ENCODE measurements at regions not wholly inside any gene's neighbourhood (a gene's known extent, or its start where the extent isn't known, plus 50 kb on each side); places are given as distances from the start of the nearest gene placed in this dataset.
"Not testable (repeated sequence)": the region's sequence is repeated elsewhere in the genome, so short reads cannot be mapped to it uniquely, and the experiment has no call there.

GRCh38 chr11:97087419-97087818 is 697.6 kb downstream of the JRKL start:
- H3K4me3 Mint-ChIP-seq: no peak overlapping the region
- H3K9me3 Mint-ChIP-seq: peaks cover 0 to 4% of the 10 kb centered on the region in 2 donors
- ATAC-seq (replicated peaks) (no peak), DNase-seq (no peak)
- no peaks in the 10 kb centered on the region for H3K27me3 Mint-ChIP-seq
- no peaks in the 10 kb centered on the region for H3K36me3 Mint-ChIP-seq
- H3K27ac Mint-ChIP-seq: no peak overlapping the region
- H3K4me1 Mint-ChIP-seq: no peaks in the 10 kb centered on the region

- no peak for DNase-seq
- no peak overlapping the region for H3K27ac Mint-ChIP-seq
- H3K4me3 Mint-ChIP-seq: no peak overlapping the region
- H3K4me1 Mint-ChIP-seq: no peaks in the 10 kb centered on the region
- no peaks in the 10 kb centered on the region for H3K36me3 Mint-ChIP-seq
- H3K9me3 Mint-ChIP-seq: peaks cover 0 to 2% of the 10 kb centered on the region in 2 donors
- no peak for ATAC-seq (replicated peaks)
- no peaks in the 10 kb centered on the region for H3K27me3 Mint-ChIP-seq
Measured at GRCh38 chr11:97092823-97093222, 703.0 kb downstream of the JRKL start.

GRCh38 chr11:97102180-97102579 is 712.4 kb downstream of the JRKL start:
- H3K4me3 Mint-ChIP-seq; H3K27ac Mint-ChIP-seq; DNase-seq; H3K27me3 Mint-ChIP-seq; H3K4me1 Mint-ChIP-seq; H3K36me3 Mint-ChIP-seq; ATAC-seq (replicated peaks): not testable (repeated sequence)
- H3K9me3 Mint-ChIP-seq: peaks cover 10 to 12% of the 10 kb centered on the region in 2 donors

- Mint-ChIP-seq H3K36me3 (no peaks in the 10 kb centered on the region), H3K9me3 (peaks cover 3 to 7% of the 10 kb centered on the region in 2 donors), H3K4me3 (no peak overlapping the region), H3K27ac (no peak overlapping the region), H3K27me3 (no peaks in the 10 kb centered on the region), H3K4me1 (no peaks in the 10 kb centered on the region)
- no peak for ATAC-seq (replicated peaks)
- no peak for DNase-seq
Measured at GRCh38 chr11:97107604-97108003, 717.8 kb downstream of the JRKL start.

GRCh38 chr11:97109078-97109477 is 719.3 kb downstream of the JRKL start:
- H3K9me3 Mint-ChIP-seq: peaks cover 0 to 1% of the 10 kb centered on the region in 2 donors
- H3K27me3 Mint-ChIP-seq: no peaks in the 10 kb centered on the region
- no peaks in the 10 kb centered on the region for H3K4me1 Mint-ChIP-seq
- DNase-seq (no peak), ATAC-seq (replicated peaks) (no peak)
- no peaks in the 10 kb centered on the region for H3K36me3 Mint-ChIP-seq
- no peak overlapping the region for H3K27ac Mint-ChIP-seq
- no peak overlapping the region for H3K4me3 Mint-ChIP-seq

- peaks cover 0 to 1% of the 10 kb centered on the region in 2 donors for H3K9me3 Mint-ChIP-seq
- H3K4me1 Mint-ChIP-seq: no peaks in the 10 kb centered on the region
- H3K27ac Mint-ChIP-seq: no peak overlapping the region
- ATAC-seq (replicated peaks) (no peak), DNase-seq (no peak)
- no peaks in the 10 kb centered on the region for H3K36me3 Mint-ChIP-seq
- no peaks in the 10 kb centered on the region for H3K27me3 Mint-ChIP-seq
- no peak overlapping the region for H3K4me3 Mint-ChIP-seq
Measured at GRCh38 chr11:97110376-97110775, 720.6 kb downstream of the JRKL start.

GRCh38 chr11:97111559-97111958 is 721.7 kb downstream of the JRKL start:
- no peak for ATAC-seq (replicated peaks)
- Mint-ChIP-seq H3K36me3 (no peaks in the 10 kb centered on the region), H3K4me1 (no peaks in the 10 kb centered on the region), H3K27me3 (no peaks in the 10 kb centered on the region), H3K4me3 (no peak overlapping the region), H3K9me3 (peaks cover 0 to 1% of the 10 kb centered on the region in 2 donors), H3K27ac (no peak overlapping the region)
- DNase-seq: no peak

GRCh38 chr11:97118614-97119200 is 728.9 kb downstream of the JRKL start:
- H3K4me3 Mint-ChIP-seq: no peak overlapping the region
- DNase-seq (no peak), ATAC-seq (replicated peaks) (no peak)
- no peaks in the 10 kb centered on the region for H3K4me1 Mint-ChIP-seq
- H3K27ac Mint-ChIP-seq: no peak overlapping the region
- H3K36me3 Mint-ChIP-seq: no peaks in the 10 kb centered on the region
- no peaks in the 10 kb centered on the region for H3K27me3 Mint-ChIP-seq
- no peaks in the 10 kb centered on the region for H3K9me3 Mint-ChIP-seq

GRCh38 chr11:97123237-97123636 is 733.4 kb downstream of the JRKL start:
- no peaks in the 10 kb centered on the region for H3K4me1 Mint-ChIP-seq
- H3K27me3 Mint-ChIP-seq: no peaks in the 10 kb centered on the region
- ATAC-seq (replicated peaks): no peak
- no peaks in the 10 kb centered on the region for H3K36me3 Mint-ChIP-seq
- no peak overlapping the region for H3K4me3 Mint-ChIP-seq
- peaks cover 0 to 4% of the 10 kb centered on the region in 2 donors for H3K9me3 Mint-ChIP-seq
- no peak for DNase-seq
- no peak overlapping the region for H3K27ac Mint-ChIP-seq

GRCh38 chr11:97136067-97136466 is 746.3 kb downstream of the JRKL start:
- no peaks in the 10 kb centered on the region for H3K27me3 Mint-ChIP-seq
- DNase-seq: no peak
- no peaks in the 10 kb centered on the region for H3K4me1 Mint-ChIP-seq
- H3K4me3 Mint-ChIP-seq: no peak overlapping the region
- peaks cover 16 to 26% of the 10 kb centered on the region in 2 donors for H3K9me3 Mint-ChIP-seq
- ATAC-seq (replicated peaks): no peak
- H3K27ac Mint-ChIP-seq: no peak overlapping the region
- H3K36me3 Mint-ChIP-seq: no peaks in the 10 kb centered on the region

GRCh38 chr11:97140885-97141494 is 751.2 kb downstream of the JRKL start:
- Mint-ChIP-seq H3K27me3 (no peaks in the 10 kb centered on the region), H3K4me1 (no peaks in the 10 kb centered on the region), H3K4me3 (no peak overlapping the region), H3K9me3 (peaks cover 17 to 35% of the 10 kb centered on the region in 2 donors), H3K27ac (no peak overlapping the region), H3K36me3 (no peaks in the 10 kb centered on the region)
- no peak for DNase-seq
- no peak for ATAC-seq (replicated peaks)

GRCh38 chr11:97143463-97143862 is 753.6 kb downstream of the JRKL start:
- no peak for ATAC-seq (replicated peaks)

GRCh38 chr11:97149741-97150140 is 759.9 kb downstream of the JRKL start:
- H3K4me3 Mint-ChIP-seq: no peak overlapping the region
- no peaks in the 10 kb centered on the region for H3K36me3 Mint-ChIP-seq
- DNase-seq (no peak), ATAC-seq (replicated peaks) (no peak)
- H3K27ac Mint-ChIP-seq: no peak overlapping the region
- no peaks in the 10 kb centered on the region for H3K4me1 Mint-ChIP-seq
- peaks cover 0 to 6% of the 10 kb centered on the region in 2 donors for H3K9me3 Mint-ChIP-seq
- no peaks in the 10 kb centered on the region for H3K27me3 Mint-ChIP-seq

More at GRCh38 chr11:97143463-97143862, 753.6 kb downstream of the JRKL start:
- H3K4me1 Mint-ChIP-seq: no peaks in the 10 kb centered on the region
- no peak overlapping the region for H3K27ac Mint-ChIP-seq
- H3K27me3 Mint-ChIP-seq: no peaks in the 10 kb centered on the region
- H3K4me3 Mint-ChIP-seq: no peak overlapping the region
- no peak for DNase-seq
- peaks cover 16 to 32% of the 10 kb centered on the region in 2 donors for H3K9me3 Mint-ChIP-seq
- no peaks in the 10 kb centered on the region for H3K36me3 Mint-ChIP-seq

- ATAC-seq (replicated peaks): no peak
- H3K27ac Mint-ChIP-seq: no peak overlapping the region
- H3K4me1 Mint-ChIP-seq: no peaks in the 10 kb centered on the region
- no peaks in the 10 kb centered on the region for H3K36me3 Mint-ChIP-seq
- H3K27me3 Mint-ChIP-seq: no peaks in the 10 kb centered on the region
- DNase-seq: no peak
- H3K9me3 Mint-ChIP-seq: peaks cover 0 to 4% of the 10 kb centered on the region in 2 donors
- no peak overlapping the region for H3K4me3 Mint-ChIP-seq
Measured at GRCh38 chr11:97157221-97157740, 767.5 kb downstream of the JRKL start.

- Mint-ChIP-seq H3K27ac (no peak overlapping the region), H3K27me3 (no peaks in the 10 kb centered on the region), H3K9me3 (peaks cover 0 to 4% of the 10 kb centered on the region in 2 donors), H3K4me3 (no peak overlapping the region), H3K36me3 (no peaks in the 10 kb centered on the region), H3K4me1 (no peaks in the 10 kb centered on the region)
- DNase-seq (no peak), ATAC-seq (replicated peaks) (no peak)
Measured at GRCh38 chr11:97158243-97158642, 768.4 kb downstream of the JRKL start.
